HG03457 (cell line): ENCODE measurements at regions not wholly inside any gene's neighbourhood (a gene's known extent, or its start where the extent isn't known, plus 50 kb on each side); places are given as distances from the start of the nearest gene placed in this dataset.
A peak's percentile ranks its signal among the peaks of the same experiment; 100 is the strongest.
"Not testable (repeated sequence)": the region's sequence is repeated elsewhere in the genome, so short reads cannot be mapped to it uniquely, and the experiment has no call there.

Source experiments
- ATAC-seq: cut with Tn5 transposase; IDR thresholded peaks from one replicate; pipeline ENCODE4 v1.9.1; 2021; ENCODE audit warnings: moderate number of reproducible peaks; ENCODE audit not compliant: unreplicated experiment

- ATAC-seq = not testable (repeated sequence)
Observed at GRCh38 chr17:26881195-26881594, 412.7 kb upstream of the WSB1 start.

- ATAC-seq = peak; percentile 78
Observed at GRCh38 chr17:26882097-26882761, 411.7 kb upstream of the WSB1 start.

GRCh38 chr17:26883878-26884740 is 409.8 kb upstream of the WSB1 start:
- not testable (repeated sequence) for ATAC-seq

- not testable (repeated sequence) for ATAC-seq
Observed at GRCh38 chr17:26884741-26885059, 409.2 kb upstream of the WSB1 start.

- ATAC-seq = not testable (repeated sequence)
Observed at GRCh38 chr17:26885244-26885970, 408.5 kb upstream of the WSB1 start.
